Calu3 (cell line): ENCODE measurements at regions not wholly inside any gene's neighbourhood (a gene's known extent, or its start where the extent isn't known, plus 50 kb on each side); places are given as distances from the start of the nearest gene placed in this dataset.

Experiments used
- BruUV-seq: library from RNA; stranded (reverse); fragments of 400-500 nt; replicated peaks from 2 replicates; lab custom pipeline; 2021; lab: Mats Ljungman, UMichigan
- CTCF ChIA-PET: fragments of 300-600 bp; sonication (Branson Sonifier 250); formaldehyde crosslinking; loops from one replicate; lab custom pipeline; 2022; ENCODE audit warnings: antibody characterized with exemption; lab: Charles Lee
- DNase-seq: peaks from one replicate; pipeline ENCODE4 v3.0.0; 2022
- H3K27ac Mint-ChIP-seq: one replicate; pipeline ENCODE4 v1.8.0; 2022; ENCODE audit warnings: mixed read lengths; ENCODE audit not compliant: unreplicated experiment
- H3K27me3 Mint-ChIP-seq: one replicate; pipeline ENCODE4 v1.8.0; 2022; ENCODE audit warnings: mixed read lengths; ENCODE audit not compliant: unreplicated experiment
- H3K36me3 Mint-ChIP-seq: one replicate; pipeline ENCODE4 v1.8.0; 2022; ENCODE audit warnings: mild to moderate bottlenecking, moderate library complexity, mixed read lengths; ENCODE audit not compliant: insufficient read depth, unreplicated experiment
- H3K4me1 Mint-ChIP-seq: one replicate; pipeline ENCODE4 v1.8.0; 2022; ENCODE audit warnings: mild to moderate bottlenecking, low read depth, mixed read lengths; ENCODE audit not compliant: unreplicated experiment
- H3K4me3 Mint-ChIP-seq: one replicate; pipeline ENCODE4 v1.8.0; 2022; ENCODE audit warnings: mild to moderate bottlenecking, low read depth, moderate library complexity, mixed read lengths; ENCODE audit not compliant: unreplicated experiment
- H3K9me3 Mint-ChIP-seq: one replicate; pipeline ENCODE4 v1.8.0; 2022; ENCODE audit warnings: low read depth, mixed read lengths; ENCODE audit not compliant: unreplicated experiment
- CTCF ChIP-seq: fragments of 200-600 bp; IDR thresholded peaks from one replicate; pipeline ENCODE4 v1.8.0; 2022; ENCODE audit warnings: antibody characterized with exemption; ENCODE audit not compliant: unreplicated experiment
- intact Hi-C: fragments of 100-400 bp; cut with micrococcal nuclease; formaldehyde crosslinking; loops from one replicate; pipeline ENCODE4 v1.10.0; 2022; ENCODE audit not compliant: unreplicated experiment

- BruUV-seq = no TSS peak
- TF ChIP-seq CTCF = no peak
- Mint-ChIP-seq H3K4me1 (no peaks in the 10 kb centered on the region), H3K27me3 (no peaks in the 10 kb centered on the region), H3K4me3 (no peak overlapping the region), H3K9me3 (no peaks in the 10 kb centered on the region), H3K27ac (no peak overlapping the region), H3K36me3 (no peaks in the 10 kb centered on the region)
- CTCF ChIA-PET = no interaction called here
- intact Hi-C loops = loop anchor here (10.0 kb wide), 1 partner anchor 855 kb away; no protein-coding TSS in a partner anchor
- DNase-seq = no peak
Observed at GRCh38 chr6:122859676-122860075, 70.6 kb downstream of the SMPDL3A start.

- H3K27me3 Mint-ChIP-seq = no peaks in the 10 kb centered on the region
- TF ChIP-seq CTCF = no peak
- no peaks in the 10 kb centered on the region for H3K4me1 Mint-ChIP-seq
- CTCF ChIA-PET = no interaction called here
- H3K36me3 Mint-ChIP-seq = no peaks in the 10 kb centered on the region
- DNase-seq = no peak
- no peak overlapping the region for H3K4me3 Mint-ChIP-seq
- no peaks in the 10 kb centered on the region for H3K9me3 Mint-ChIP-seq
- BruUV-seq = no TSS peak
- intact Hi-C loops = loop anchor here (10.0 kb wide), 1 partner anchor 853 kb away; no protein-coding TSS in a partner anchor
- no peak overlapping the region for H3K27ac Mint-ChIP-seq
Observed at GRCh38 chr6:122861594-122861993, 72.5 kb downstream of the SMPDL3A start.

- DNase-seq = no peak
- H3K27me3 Mint-ChIP-seq = no peaks in the 10 kb centered on the region
- no peak overlapping the region for H3K4me3 Mint-ChIP-seq
- H3K4me1 Mint-ChIP-seq = peaks cover 9% of the 10 kb centered on the region
- CTCF ChIA-PET = interaction anchor here (1.9 kb wide), 1 partner anchor 80 kb away, joined by 22 read pairs; no protein-coding TSS in a partner anchor
- H3K36me3 Mint-ChIP-seq = no peaks in the 10 kb centered on the region
- no peak for TF ChIP-seq CTCF
- no TSS peak for BruUV-seq
- intact Hi-C loops = loop anchor here (5.0 to 10.0 kb wide), 2 partner anchors 79 to 847 kb away; no protein-coding TSS in a partner anchor
- H3K27ac Mint-ChIP-seq = no peak overlapping the region
- H3K9me3 Mint-ChIP-seq = no peaks in the 10 kb centered on the region
Observed at GRCh38 chr6:122868137-122868536, 79.1 kb downstream of the SMPDL3A start.

GRCh38 chr6:122869437-122870024 lies 80.5 kb downstream of the SMPDL3A start:
- TF ChIP-seq CTCF = peak; percentile 60
- H3K36me3 Mint-ChIP-seq = no peaks in the 10 kb centered on the region
- H3K4me1 Mint-ChIP-seq = peaks cover 9% of the 10 kb centered on the region

More at GRCh38 chr6:122869437-122870024, 80.5 kb downstream of the SMPDL3A start:
- Mint-ChIP-seq H3K27me3 (no peaks in the 10 kb centered on the region), H3K27ac (no peak overlapping the region), H3K4me3 (no peak overlapping the region), H3K9me3 (no peaks in the 10 kb centered on the region)
- CTCF ChIA-PET = interaction anchor here (0.6 to 1.9 kb wide), 10 partner anchors 9 to 846 kb away, joined by 3 to 22 read pairs (median 4); no protein-coding TSS in a partner anchor
- peak; percentile 58 for DNase-seq
- intact Hi-C loops = loop anchor here (1.0 to 10.0 kb wide), 4 partner anchors 78 to 845 kb away; no protein-coding TSS in a partner anchor
- no TSS peak for BruUV-seq
